GF-D8 (cell line): ENCODE measurements at regions not wholly inside any gene's neighbourhood (a gene's known extent, or its start where the extent isn't known, plus 50 kb on each side); places are given as distances from the start of the nearest gene placed in this dataset.
"Not testable (repeated sequence)": the region's sequence is repeated elsewhere in the genome, so short reads cannot be mapped to it uniquely, and the experiment has no call there.

Source experiments
- DNase-seq: peaks from one replicate; lab custom pipeline; 2025; lab: John Stamatoyannopoulos, UW

DNA sequence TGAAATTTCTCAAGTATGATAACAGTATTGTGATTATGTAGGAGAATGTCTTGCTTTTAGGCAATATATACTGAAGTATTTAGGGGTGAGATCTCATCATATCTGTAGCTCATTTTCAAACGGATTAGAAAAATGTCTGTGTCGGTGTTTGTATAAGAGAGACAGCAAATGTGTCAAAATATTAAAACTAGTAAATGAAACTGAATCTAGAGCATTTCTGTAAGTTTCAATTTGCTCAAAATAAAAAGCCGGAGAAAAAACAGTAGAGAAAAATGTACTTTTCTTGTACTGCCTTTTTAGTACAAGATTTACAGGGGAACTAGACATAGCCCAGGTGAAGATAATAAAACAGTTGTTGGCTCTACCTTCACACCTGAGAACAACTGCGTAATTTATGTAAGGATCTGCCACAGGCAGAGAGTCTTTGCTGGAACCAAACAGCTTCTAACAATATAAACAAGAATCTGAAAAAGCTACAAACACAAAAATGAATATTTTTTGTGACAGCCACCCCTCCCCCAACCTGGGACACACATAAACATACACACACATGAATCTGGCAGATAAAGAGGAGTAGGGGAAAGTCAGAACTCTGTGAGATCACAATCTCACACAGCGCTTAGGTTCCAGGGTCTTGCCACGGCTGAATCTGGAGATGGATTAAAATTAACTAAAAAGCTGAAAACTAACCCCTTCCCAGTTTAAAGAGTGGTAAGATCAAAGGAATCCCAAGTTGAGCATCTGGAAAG lies 153.3 kb downstream of the AVL9 start:
- no peak for DNase-seq

DNA sequence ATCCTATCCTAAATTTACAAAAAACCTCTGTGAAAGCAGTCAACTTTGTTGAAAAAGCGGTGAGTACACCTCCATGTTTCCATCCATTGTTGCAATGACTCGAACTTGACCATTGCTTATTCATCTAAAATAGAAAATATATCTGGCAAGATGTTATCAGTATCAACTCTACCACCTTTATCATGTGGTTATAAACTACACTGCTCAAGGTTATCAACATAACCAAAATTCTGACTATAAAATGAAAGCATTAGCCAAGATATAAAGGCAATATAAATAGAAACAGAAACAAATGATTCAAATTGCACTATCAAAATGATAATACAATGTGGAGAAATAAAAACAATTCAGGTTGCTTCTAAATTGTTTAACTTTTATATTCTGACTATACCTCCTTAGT lies 150.0 kb downstream of the AVL9 start:
- DNase-seq = not testable (repeated sequence)

GRCh38 chr7:32643194-32643593 lies 147.9 kb downstream of the AVL9 start:
- no peak for DNase-seq

- no peak for DNase-seq
Observed at GRCh38 chr7:32639122-32639521, 143.8 kb downstream of the AVL9 start.

GRCh38 chr7:32638479-32639121 lies 143.3 kb downstream of the AVL9 start:
- peak; percentile 80 for DNase-seq
